OCI-LY3 (cell line): ENCODE measurements at regions not wholly inside any gene's neighbourhood (a gene's known extent, or its start where the extent isn't known, plus 50 kb on each side); places are given as distances from the start of the nearest gene placed in this dataset.

ENCODE experiments used
- H2AFZ ChIP-seq: fragments of 200-600, 300-600 bp; shearing (Covaris generic); 2 replicates; pipeline ENCODE4 v1.6.0; 2014; ENCODE audit warnings: antibody characterized with exemption, low read depth, low read length
- H3K27ac ChIP-seq: fragments of 200-600, 300-600 bp; sonication (generic); 2 replicates; pipeline ENCODE4 v1.5.1; 2014; ENCODE audit warnings: mild to moderate bottlenecking, low read length, moderate library complexity, mixed read lengths
- H3K27me3 ChIP-seq: fragments of 200-600, 300-600 bp; sonication (generic); 2 replicates; pipeline ENCODE4 v1.6.1; 2014; ENCODE audit warnings: low read depth, low read length, mixed read lengths
- H3K36me3 ChIP-seq: fragments of 200-600, 300-600 bp; sonication (generic); replicated peaks from 2 replicates; pipeline ENCODE3; 2014; ENCODE audit warnings: low read depth, low read length, mixed read lengths
- H3K4me1 ChIP-seq: fragments of 300-600, 200-600 bp; sonication (generic); 2 replicates; pipeline ENCODE4 v1.6.1; 2014; ENCODE audit warnings: low read length, mixed read lengths
- H3K4me2 ChIP-seq: fragments of 200-600, 300-600 bp; sonication (generic); 2 replicates; pipeline ENCODE4 v1.6.1; 2014; ENCODE audit warnings: low read length, mixed read lengths
- H3K4me3 ChIP-seq: fragments of 300-600, 200-600 bp; sonication (generic); 2 replicates; pipeline ENCODE4 v1.5.1; 2014; ENCODE audit warnings: antibody characterized with exemption, mild to moderate bottlenecking, low read length, moderate library complexity
- H3K79me2 ChIP-seq: fragments of 300-600, 200-600 bp; shearing (Covaris generic); 2 replicates; pipeline ENCODE4 v1.6.1; 2014; ENCODE audit warnings: mild to moderate bottlenecking, low read length, mixed read lengths
- H3K9ac ChIP-seq: fragments of 300-600, 200-600 bp; shearing (Covaris generic); 2 replicates; pipeline ENCODE4 v1.6.0; 2014; ENCODE audit warnings: mild to moderate bottlenecking, low read length, moderate library complexity
- H3K9me3 ChIP-seq: fragments of 200-600, 300-600 bp; shearing (Covaris generic); 2 replicates; pipeline ENCODE4 v1.6.1; 2014; ENCODE audit warnings: low read length, mixed read lengths; ENCODE audit not compliant: insufficient read depth
- H4K20me1 ChIP-seq: fragments of 200-600, 300-600 bp; sonication (generic); 2 replicates; pipeline ENCODE4 v1.6.1; 2016; ENCODE audit warnings: low read length, mixed read lengths; ENCODE audit not compliant: insufficient read depth
- EZH2phosphoT487 ChIP-seq: fragments of 200-600 bp; shearing (Covaris generic); IDR thresholded peaks from 2 replicates; pipeline ENCODE4 v1.6.1; 2018; ENCODE audit warnings: antibody characterized with exemption, mixed run types, low read depth
- TF ChIP-seq, protein P1 (sequence below): fragments of 200-600, 300-600 bp; sonication (generic); IDR thresholded peaks from 2 replicates; pipeline ENCODE4 v1.5.1; 2014; ENCODE audit warnings: antibody characterized with exemption, low read length, low read depth

GRCh38 chr10:131751827-131752775 lies 148.7 kb upstream of the PPP2R2D start:
- no peak overlapping the region for H3K4me3 ChIP-seq
- no peaks in the 10 kb centered on the region for H3K9me3 ChIP-seq
- H3K27me3 ChIP-seq: no peaks in the 10 kb centered on the region
- no peak overlapping the region for H3K4me2 ChIP-seq
- no peaks in the 10 kb centered on the region for H3K4me1 ChIP-seq
- H4K20me1 ChIP-seq: no peaks in the 10 kb centered on the region
- H3K79me2 ChIP-seq: no peaks in the 10 kb centered on the region
- TF ChIP-seq, protein P1, sequence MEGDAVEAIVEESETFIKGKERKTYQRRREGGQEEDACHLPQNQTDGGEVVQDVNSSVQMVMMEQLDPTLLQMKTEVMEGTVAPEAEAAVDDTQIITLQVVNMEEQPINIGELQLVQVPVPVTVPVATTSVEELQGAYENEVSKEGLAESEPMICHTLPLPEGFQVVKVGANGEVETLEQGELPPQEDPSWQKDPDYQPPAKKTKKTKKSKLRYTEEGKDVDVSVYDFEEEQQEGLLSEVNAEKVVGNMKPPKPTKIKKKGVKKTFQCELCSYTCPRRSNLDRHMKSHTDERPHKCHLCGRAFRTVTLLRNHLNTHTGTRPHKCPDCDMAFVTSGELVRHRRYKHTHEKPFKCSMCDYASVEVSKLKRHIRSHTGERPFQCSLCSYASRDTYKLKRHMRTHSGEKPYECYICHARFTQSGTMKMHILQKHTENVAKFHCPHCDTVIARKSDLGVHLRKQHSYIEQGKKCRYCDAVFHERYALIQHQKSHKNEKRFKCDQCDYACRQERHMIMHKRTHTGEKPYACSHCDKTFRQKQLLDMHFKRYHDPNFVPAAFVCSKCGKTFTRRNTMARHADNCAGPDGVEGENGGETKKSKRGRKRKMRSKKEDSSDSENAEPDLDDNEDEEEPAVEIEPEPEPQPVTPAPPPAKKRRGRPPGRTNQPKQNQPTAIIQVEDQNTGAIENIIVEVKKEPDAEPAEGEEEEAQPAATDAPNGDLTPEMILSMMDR: no peak
- TF ChIP-seq EZH2phosphoT487: no peak
- no peak overlapping the region for H3K9ac ChIP-seq
- no peaks in the 10 kb centered on the region for H3K36me3 ChIP-seq
- no peak overlapping the region for H2AFZ ChIP-seq
- no peak overlapping the region for H3K27ac ChIP-seq

DNA sequence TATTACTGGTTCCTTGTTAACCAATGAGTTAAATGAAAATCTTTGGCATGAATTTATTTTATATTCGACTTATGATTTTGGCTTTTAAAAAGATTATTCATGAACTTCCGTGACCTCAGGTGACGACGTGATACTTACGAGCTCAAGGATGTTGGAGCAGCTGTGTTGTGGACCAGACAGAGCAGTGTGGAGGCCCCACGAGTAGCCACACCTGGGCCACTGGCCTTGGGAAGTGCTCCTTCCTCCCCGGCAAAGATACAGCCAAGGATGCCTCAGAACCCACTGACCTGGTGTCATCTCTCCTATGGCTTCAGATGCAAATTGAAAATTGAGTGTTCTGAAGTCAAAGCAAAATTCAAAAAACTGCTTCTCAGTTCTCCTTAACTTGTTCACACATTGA lies 147.5 kb upstream of the PPP2R2D start:
- H3K36me3 ChIP-seq: no peaks in the 10 kb centered on the region
- no peaks in the 10 kb centered on the region for H3K4me1 ChIP-seq
- H3K4me2 ChIP-seq: no peak overlapping the region
- H3K4me3 ChIP-seq: no peak overlapping the region
- H3K9ac ChIP-seq: no peak overlapping the region
- no peaks in the 10 kb centered on the region for H3K79me2 ChIP-seq
- H3K27me3 ChIP-seq: no peaks in the 10 kb centered on the region
- H4K20me1 ChIP-seq: no peaks in the 10 kb centered on the region
- no peak for TF ChIP-seq EZH2phosphoT487
- TF ChIP-seq, protein P1: no peak
- H3K27ac ChIP-seq: no peak overlapping the region
- H2AFZ ChIP-seq: no peak overlapping the region
- H3K9me3 ChIP-seq: no peaks in the 10 kb centered on the region

DNA sequence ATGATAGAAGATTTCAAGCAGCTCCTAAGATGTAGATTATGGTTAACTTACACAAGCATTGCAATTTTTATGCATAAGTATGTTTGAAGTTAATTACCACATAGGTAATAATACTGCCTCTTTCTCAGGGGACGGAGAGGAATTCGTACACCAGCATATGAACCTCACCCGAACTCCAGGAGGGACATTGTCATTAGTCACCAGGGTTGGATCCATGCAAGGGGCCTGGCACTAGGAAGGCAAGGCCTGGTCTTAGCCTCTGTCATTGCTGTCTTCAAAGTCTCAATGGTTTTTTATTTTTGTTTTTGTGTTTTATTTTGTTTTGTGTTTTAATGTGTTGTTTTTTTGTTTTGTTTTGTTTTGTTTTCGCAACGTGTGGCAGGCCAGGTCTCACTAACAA lies 145.6 kb upstream of the PPP2R2D start:
- Histone ChIP-seq H3K9me3 (no peaks in the 10 kb centered on the region), H3K4me1 (no peaks in the 10 kb centered on the region), H3K36me3 (no peaks in the 10 kb centered on the region), H2AFZ (no peak overlapping the region), H3K4me2 (no peak overlapping the region), H3K27me3 (no peaks in the 10 kb centered on the region), H3K27ac (no peak overlapping the region), H4K20me1 (no peaks in the 10 kb centered on the region), H3K9ac (no peak overlapping the region), H3K79me2 (no peaks in the 10 kb centered on the region), H3K4me3 (no peak overlapping the region)
- TF ChIP-seq, protein P1: no peak
- TF ChIP-seq EZH2phosphoT487: no peak

GRCh38 chr10:131757285-131758058 lies 143.3 kb upstream of the PPP2R2D start:
- Histone ChIP-seq H3K79me2 (no peaks in the 10 kb centered on the region), H3K27me3 (no peaks in the 10 kb centered on the region), H3K9ac (no peak overlapping the region), H2AFZ (no peak overlapping the region), H3K36me3 (no peaks in the 10 kb centered on the region), H3K4me3 (no peak overlapping the region), H3K27ac (no peak overlapping the region), H3K4me2 (no peak overlapping the region), H3K9me3 (no peaks in the 10 kb centered on the region), H3K4me1 (no peaks in the 10 kb centered on the region), H4K20me1 (no peaks in the 10 kb centered on the region)
- TF ChIP-seq, protein P1: no peak
- no peak for TF ChIP-seq EZH2phosphoT487
